Natural killer cell (primary cell): ENCODE measurements at regions not wholly inside any gene's neighbourhood (a gene's known extent, or its start where the extent isn't known, plus 50 kb on each side); places are given as distances from the start of the nearest gene placed in this dataset.

Source experiments
- ATAC-seq, 3 donors: fragments of 150-1000 bp in 2 of 3; fragments of 200-7000 bp in 1 of 3; cut with Tn5 transposase; 1 replicate in 1 of 3; 2 replicates in 2 of 3; pipeline ENCODE4 v1.10.0; 2021; ENCODE audit warnings: mild to moderate bottlenecking in 2 of 3, moderate library complexity in 2 of 3
- DNase-seq, 2 donors: peaks; one replicate each; pipeline versions ENCODE4 v3.0.0 to v3.0.0-alpha.2; 2013 to 2021; ENCODE audit warnings: mixed read lengths in 1 of 2
- H3K27ac ChIP-seq: one replicate; pipeline ENCODE4 v1.5.1; 2013; ENCODE audit warnings: mild to moderate bottlenecking, low read length
- H3K27me3 ChIP-seq: one replicate; pipeline ENCODE4 v1.6.1; 2013; ENCODE audit warnings: low read length; ENCODE audit not compliant: control insufficient read depth, insufficient read depth
- H3K36me3 ChIP-seq: one replicate; pipeline ENCODE4 v1.6.1; 2013; ENCODE audit warnings: low read length; ENCODE audit not compliant: control insufficient read depth, insufficient read depth
- H3K4me1 ChIP-seq: one replicate; pipeline ENCODE4 v1.6.1; 2013; ENCODE audit warnings: low read length; ENCODE audit not compliant: control insufficient read depth, insufficient read depth
- H3K4me3 ChIP-seq: one replicate; pipeline ENCODE4 v1.5.1; 2013; ENCODE audit warnings: low read length
- H3K9me3 ChIP-seq: one replicate; pipeline ENCODE4 v1.6.1; 2013; ENCODE audit warnings: low read length; ENCODE audit not compliant: control insufficient read depth, insufficient read depth
- H3K27ac Mint-ChIP-seq, 2 donors: one replicate each; pipeline ENCODE4 v1.8.0; 2022; ENCODE audit warnings: mild to moderate bottlenecking in 2 of 2, mixed read lengths in 2 of 2, moderate library complexity in 1 of 2
- H3K27me3 Mint-ChIP-seq, 2 donors: one replicate each; pipeline ENCODE4 v1.8.0; 2022; ENCODE audit warnings: low read depth in 2 of 2, mixed read lengths in 2 of 2
- H3K36me3 Mint-ChIP-seq: one replicate; pipeline ENCODE4 v1.8.0; 2022; ENCODE audit warnings: mixed read lengths
- H3K4me1 Mint-ChIP-seq, 2 donors: one replicate each; pipeline ENCODE4 v1.8.0; 2022; ENCODE audit warnings: mixed read lengths in 2 of 2
- H3K4me3 Mint-ChIP-seq: one replicate; pipeline ENCODE4 v1.8.0; 2022; ENCODE audit warnings: mild to moderate bottlenecking, moderate library complexity, mixed read lengths
- H3K9me3 Mint-ChIP-seq, 2 donors: one replicate each; pipeline ENCODE4 v1.8.0; 2022; ENCODE audit warnings: mixed read lengths in 2 of 2
- WGBS: methylation state at CpG from one replicate; pipeline ENCODE4 v1.1.7; 2013; ENCODE audit warnings: missing lambda C conversion rate; ENCODE audit not compliant: insufficient coverage; 5-methylcytosine and 5-hydroxymethylcytosine counted together
- intact Hi-C: fragments of 100-400 bp; cut with micrococcal nuclease; formaldehyde crosslinking; loops from one replicate; pipeline ENCODE4 v1.14.2; 2022
- TF ChIP-seq, protein P1 (sequence below): fragments of 200-600 bp; IDR thresholded peaks from one replicate; pipeline ENCODE4 v1.8.0; 2022; ENCODE audit warnings: antibody characterized with exemption

GRCh38 chr11:44365616-44366015, 55.7 kb upstream of the ALX4 start:
- H3K4me3 Mint-ChIP-seq = no peak overlapping the region
- intact Hi-C loops = no loop called here
- no peaks in the 10 kb centered on the region for H3K9me3 Mint-ChIP-seq

DNA sequence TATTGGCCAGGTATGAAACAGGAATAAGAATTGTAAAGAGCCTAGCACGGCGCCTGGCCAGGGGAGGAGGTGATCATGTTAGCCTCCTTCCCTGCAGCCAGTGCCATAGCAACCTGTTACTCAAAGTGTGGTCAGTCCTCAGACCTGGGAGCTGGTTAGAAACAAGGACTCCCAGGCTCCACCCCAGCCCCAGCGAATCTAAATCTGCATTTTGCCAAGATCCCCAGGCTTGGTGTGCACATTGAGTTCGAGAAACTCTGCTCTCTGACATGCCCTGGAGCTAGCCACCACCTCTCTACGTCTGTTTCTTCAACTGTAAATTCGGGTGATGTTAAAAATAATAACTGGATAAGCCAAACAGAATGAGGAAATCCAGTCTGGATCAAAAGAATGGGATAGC, 56.1 kb upstream of the ALX4 start:
- no peak for DNase-seq
- H3K4me1 Mint-ChIP-seq = no peaks in the 10 kb centered on the region
- WGBS = 82% methylated on average over 6 of the region's 6 CpGs
- no peaks in the 10 kb centered on the region for H3K4me1 ChIP-seq
- no peaks in the 10 kb centered on the region for H3K9me3 ChIP-seq
- peaks cover 2 to 10% of the 10 kb centered on the region in 2 donors for H3K27me3 Mint-ChIP-seq
- ATAC-seq = no peak
- intact Hi-C loops = no loop called here
- no peak overlapping the region for H3K27ac Mint-ChIP-seq
- TF ChIP-seq, protein P1, sequence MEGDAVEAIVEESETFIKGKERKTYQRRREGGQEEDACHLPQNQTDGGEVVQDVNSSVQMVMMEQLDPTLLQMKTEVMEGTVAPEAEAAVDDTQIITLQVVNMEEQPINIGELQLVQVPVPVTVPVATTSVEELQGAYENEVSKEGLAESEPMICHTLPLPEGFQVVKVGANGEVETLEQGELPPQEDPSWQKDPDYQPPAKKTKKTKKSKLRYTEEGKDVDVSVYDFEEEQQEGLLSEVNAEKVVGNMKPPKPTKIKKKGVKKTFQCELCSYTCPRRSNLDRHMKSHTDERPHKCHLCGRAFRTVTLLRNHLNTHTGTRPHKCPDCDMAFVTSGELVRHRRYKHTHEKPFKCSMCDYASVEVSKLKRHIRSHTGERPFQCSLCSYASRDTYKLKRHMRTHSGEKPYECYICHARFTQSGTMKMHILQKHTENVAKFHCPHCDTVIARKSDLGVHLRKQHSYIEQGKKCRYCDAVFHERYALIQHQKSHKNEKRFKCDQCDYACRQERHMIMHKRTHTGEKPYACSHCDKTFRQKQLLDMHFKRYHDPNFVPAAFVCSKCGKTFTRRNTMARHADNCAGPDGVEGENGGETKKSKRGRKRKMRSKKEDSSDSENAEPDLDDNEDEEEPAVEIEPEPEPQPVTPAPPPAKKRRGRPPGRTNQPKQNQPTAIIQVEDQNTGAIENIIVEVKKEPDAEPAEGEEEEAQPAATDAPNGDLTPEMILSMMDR = no peak
- no peak overlapping the region for H3K4me3 Mint-ChIP-seq
- no peaks in the 10 kb centered on the region for H3K36me3 Mint-ChIP-seq
- no peaks in the 10 kb centered on the region for H3K27me3 ChIP-seq
- no peaks in the 10 kb centered on the region for H3K9me3 Mint-ChIP-seq
- no peaks in the 10 kb centered on the region for H3K36me3 ChIP-seq
- no peak overlapping the region for H3K4me3 ChIP-seq
- no peak overlapping the region for H3K27ac ChIP-seq

More at GRCh38 chr11:44365616-44366015, 55.7 kb upstream of the ALX4 start:
- DNase-seq (no peak), ATAC-seq (no peak)
- no peaks in the 10 kb centered on the region for H3K4me1 Mint-ChIP-seq
- no peaks in the 10 kb centered on the region for H3K4me1 ChIP-seq
- no peak overlapping the region for H3K27ac ChIP-seq
- no peaks in the 10 kb centered on the region for H3K36me3 Mint-ChIP-seq
- H3K27me3 ChIP-seq = no peaks in the 10 kb centered on the region
- no peak overlapping the region for H3K27ac Mint-ChIP-seq
- H3K4me3 ChIP-seq = no peak overlapping the region
- 86% methylated on average over 8 of the region's 9 CpGs for WGBS
- no peaks in the 10 kb centered on the region for H3K9me3 ChIP-seq
- TF ChIP-seq, protein P1 = no peak
- no peaks in the 10 kb centered on the region for H3K36me3 ChIP-seq
- H3K27me3 Mint-ChIP-seq = peaks cover 2 to 10% of the 10 kb centered on the region in 2 donors

- no peaks in the 10 kb centered on the region for H3K36me3 Mint-ChIP-seq
- H3K9me3 ChIP-seq = no peaks in the 10 kb centered on the region
- TF ChIP-seq, protein P1 = no peak
- 79% methylated on average over 8 of the region's 8 CpGs for WGBS
- ATAC-seq = no peak
- H3K27me3 Mint-ChIP-seq = peaks cover 2 to 10% of the 10 kb centered on the region in 2 donors
- DNase-seq = no peak
- H3K4me3 Mint-ChIP-seq = no peak overlapping the region
- H3K4me3 ChIP-seq = no peak overlapping the region
- intact Hi-C loops = no loop called here
- no peaks in the 10 kb centered on the region for H3K27me3 ChIP-seq
- H3K4me1 Mint-ChIP-seq = no peaks in the 10 kb centered on the region
- H3K9me3 Mint-ChIP-seq = no peaks in the 10 kb centered on the region
- H3K4me1 ChIP-seq = no peaks in the 10 kb centered on the region
- no peak overlapping the region for H3K27ac ChIP-seq
- no peaks in the 10 kb centered on the region for H3K36me3 ChIP-seq
- H3K27ac Mint-ChIP-seq = no peak overlapping the region
Measured at GRCh38 chr11:44366741-44367140, 56.8 kb upstream of the ALX4 start.

- 88% methylated on average over 1 of the region's 1 CpG for WGBS
- Histone ChIP-seq H3K4me1 (no peaks in the 10 kb centered on the region), H3K27me3 (no peaks in the 10 kb centered on the region), H3K27ac (no peak overlapping the region), H3K9me3 (no peaks in the 10 kb centered on the region), H3K4me3 (no peak overlapping the region), H3K36me3 (no peaks in the 10 kb centered on the region)
- DNase-seq = no peak
- TF ChIP-seq, protein P1 = no peak
- H3K4me1 Mint-ChIP-seq = no peaks in the 10 kb centered on the region
- H3K4me3 Mint-ChIP-seq = no peak overlapping the region
- ATAC-seq = no peak
- no peaks in the 10 kb centered on the region for H3K36me3 Mint-ChIP-seq
- intact Hi-C loops = no loop called here
- no peak overlapping the region for H3K27ac Mint-ChIP-seq
- peaks cover 2 to 6% of the 10 kb centered on the region in 2 donors for H3K27me3 Mint-ChIP-seq
- H3K9me3 Mint-ChIP-seq = no peaks in the 10 kb centered on the region
Measured at GRCh38 chr11:44367452-44367851, 57.5 kb upstream of the ALX4 start.
